Brain microvascular endothelial cell (primary cell): ENCODE measurements at regions not wholly inside any gene's neighbourhood (a gene's known extent, or its start where the extent isn't known, plus 50 kb on each side); places are given as distances from the start of the nearest gene placed in this dataset.

Source experiments
- DNase-seq: peaks from one replicate; pipeline ENCODE4 v3.0.0-alpha.2; 2020
- H3K27ac ChIP-seq: fragments of 250-450 bp; sonication (Bioruptor Pico); 2 replicates; pipeline ENCODE4 v1.5.1; 2020; ENCODE audit warnings: mild to moderate bottlenecking, moderate library complexity
- H3K27me3 ChIP-seq: fragments of 250-450 bp; sonication (Bioruptor Pico); replicated peaks from 2 replicates; pipeline ENCODE4 v1.5.1; 2020; ENCODE audit warnings: mild to moderate bottlenecking
- H3K36me3 ChIP-seq: fragments of 250-450 bp; sonication (Bioruptor Pico); replicated peaks from 2 replicates; pipeline ENCODE4 v1.5.1; 2020; ENCODE audit warnings: mild to moderate bottlenecking
- H3K4me3 ChIP-seq: 2 replicates; pipeline ENCODE4 v1.5.1; 2011; ENCODE audit warnings: low read depth, mild to moderate bottlenecking, control low read depth, low read length, moderate library complexity
- CTCF ChIP-seq: IDR thresholded peaks from 2 replicates; pipeline ENCODE4 v1.5.1; 2011; ENCODE audit warnings: low read depth, mild to moderate bottlenecking, moderate library complexity, low read length, control low read depth, inconsistent platforms; ENCODE audit errors: missing control alignments
- in situ Hi-C: cut with HindIII; loops from 2 replicates; pipeline ENCODE4 v1.10.0; 2017; ENCODE audit warnings: low sequenced_read_pairs, low pct_ligation_motif_present

GRCh38 chr10:108812296-108812695 lies 1111.0 kb downstream of the XPNPEP1 start:
- in situ Hi-C loops: no loop called here
- Histone ChIP-seq H3K4me3 (no peak overlapping the region), H3K36me3 (no peaks in the 10 kb centered on the region), H3K27me3 (no peaks in the 10 kb centered on the region), H3K27ac (no peak overlapping the region)
- DNase-seq: no peak
- no peak for TF ChIP-seq CTCF

- Histone ChIP-seq H3K4me3 (no peak overlapping the region), H3K36me3 (no peaks in the 10 kb centered on the region), H3K27ac (no peak overlapping the region), H3K27me3 (no peaks in the 10 kb centered on the region)
- in situ Hi-C loops: no loop called here
- no peak for TF ChIP-seq CTCF
- no peak for DNase-seq
These were observed 1115.1 kb downstream of the XPNPEP1 start for GRCh38 chr10:108808228-108808627.

GRCh38 chr10:108801775-108802517 lies 1121.4 kb downstream of the XPNPEP1 start:
- no peak for DNase-seq
- H3K27ac ChIP-seq: no peak overlapping the region
- H3K36me3 ChIP-seq: no peaks in the 10 kb centered on the region
- TF ChIP-seq CTCF: no peak
- in situ Hi-C loops: no loop called here
- H3K27me3 ChIP-seq: no peaks in the 10 kb centered on the region
- no peak overlapping the region for H3K4me3 ChIP-seq

- Histone ChIP-seq H3K27ac (no peak overlapping the region), H3K27me3 (no peaks in the 10 kb centered on the region), H3K4me3 (no peak overlapping the region), H3K36me3 (no peaks in the 10 kb centered on the region)
- in situ Hi-C loops: no loop called here
- no peak for DNase-seq
- TF ChIP-seq CTCF: no peak
These were observed 1122.1 kb downstream of the XPNPEP1 start for GRCh38 chr10:108801220-108801619.

- Histone ChIP-seq H3K27ac (no peak overlapping the region), H3K4me3 (no peak overlapping the region), H3K27me3 (no peaks in the 10 kb centered on the region), H3K36me3 (no peaks in the 10 kb centered on the region)
- in situ Hi-C loops: no loop called here
- no peak for TF ChIP-seq CTCF
- DNase-seq: no peak
These were observed 1125.7 kb downstream of the XPNPEP1 start for GRCh38 chr10:108797573-108797972.
